NCI-H748 treated with DMSO at 0.1 percent for 48 hours (cell line): ENCODE measurements at regions not wholly inside any gene's neighbourhood (a gene's known extent, or its start where the extent isn't known, plus 50 kb on each side); places are given as distances from the start of the nearest gene placed in this dataset.
A peak's percentile ranks its signal among the peaks of the same experiment; 100 is the strongest.
"Not testable (repeated sequence)": the region's sequence is repeated elsewhere in the genome, so short reads cannot be mapped to it uniquely, and the experiment has no call there.

ENCODE experiments used
- DNase-seq: peaks from one replicate; lab custom pipeline; 2025; lab: John Stamatoyannopoulos, UW

DNA sequence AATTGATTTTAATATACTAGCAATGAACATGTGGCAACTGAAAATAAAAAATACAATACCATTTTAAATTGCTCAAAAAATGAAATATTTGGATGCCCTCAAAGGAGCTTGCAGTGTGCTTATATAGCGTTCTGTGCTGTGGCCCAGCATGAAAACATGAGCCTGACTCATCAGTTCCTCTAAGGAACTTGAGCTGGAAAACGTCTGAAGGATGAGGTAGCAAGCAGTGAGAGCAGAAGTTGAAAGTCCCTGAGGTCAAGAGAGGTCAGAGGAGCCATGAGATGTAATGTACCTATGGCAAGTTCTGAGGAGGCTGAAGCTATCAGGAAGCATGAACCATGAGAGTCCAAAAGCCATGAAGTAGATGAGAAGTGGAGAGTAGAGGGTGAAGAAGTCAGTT is 59.7 kb downstream of the HMGB3 start:
- no peak for DNase-seq

GRCh38 chrX:151066373-151066772 is 83.2 kb downstream of the HMGB3 start:
- DNase-seq, result not testable (repeated sequence)

- DNase-seq, result no peak
Observed at GRCh38 chrX:151073767-151074166, 90.6 kb downstream of the HMGB3 start.

DNA sequence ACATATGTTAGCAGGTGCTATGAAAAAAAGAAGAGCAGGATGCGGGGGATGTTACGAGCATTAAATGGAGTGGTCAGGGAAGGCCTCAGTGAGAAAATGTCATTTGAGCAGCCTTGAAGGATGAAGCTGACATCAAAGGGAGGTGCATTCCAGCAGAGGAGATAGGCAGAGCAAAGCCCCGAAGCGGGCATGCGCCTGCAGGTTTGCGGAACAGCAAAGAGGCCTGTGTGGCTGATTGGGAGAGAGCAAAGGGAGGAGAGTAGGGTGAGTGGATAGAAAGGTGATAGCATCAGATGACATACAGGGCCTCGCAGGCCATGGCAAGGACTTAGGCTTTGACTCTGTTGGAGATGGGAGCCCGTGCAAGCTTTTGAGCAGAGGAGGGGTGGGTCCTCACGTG is 95.4 kb upstream of the GPR50 start:
- DNase-seq, result no peak

GRCh38 chrX:151082077-151082948 is 94.1 kb upstream of the GPR50 start:
- peak; percentile 29 for DNase-seq

- no peak for DNase-seq
Observed at GRCh38 chrX:151084454-151084853, 91.9 kb upstream of the GPR50 start.

- no peak for DNase-seq
Observed at GRCh38 chrX:151085207-151085606, 91.2 kb upstream of the GPR50 start.

GRCh38 chrX:151088221-151088620 is 88.2 kb upstream of the GPR50 start:
- DNase-seq, result no peak

DNA sequence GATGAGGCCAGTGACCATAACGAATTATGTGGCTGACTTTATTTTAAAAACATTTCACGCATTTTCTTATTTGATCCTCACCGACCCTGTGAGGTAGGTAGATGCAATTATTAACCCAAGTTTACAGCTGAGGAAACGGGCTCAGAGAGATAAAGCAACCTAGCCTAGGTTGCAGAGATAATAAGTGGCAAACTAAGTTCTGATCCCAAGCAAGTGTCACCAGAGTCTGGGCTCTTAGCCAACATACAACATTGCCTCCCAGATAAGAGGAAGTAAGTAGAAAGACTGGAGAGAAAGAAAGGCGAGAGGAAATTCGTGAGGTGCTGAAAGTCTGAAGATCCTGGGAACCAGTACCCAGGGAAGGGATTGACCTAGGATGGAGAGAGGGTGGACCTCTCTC is 77.4 kb upstream of the GPR50 start:
- no peak for DNase-seq

DNA sequence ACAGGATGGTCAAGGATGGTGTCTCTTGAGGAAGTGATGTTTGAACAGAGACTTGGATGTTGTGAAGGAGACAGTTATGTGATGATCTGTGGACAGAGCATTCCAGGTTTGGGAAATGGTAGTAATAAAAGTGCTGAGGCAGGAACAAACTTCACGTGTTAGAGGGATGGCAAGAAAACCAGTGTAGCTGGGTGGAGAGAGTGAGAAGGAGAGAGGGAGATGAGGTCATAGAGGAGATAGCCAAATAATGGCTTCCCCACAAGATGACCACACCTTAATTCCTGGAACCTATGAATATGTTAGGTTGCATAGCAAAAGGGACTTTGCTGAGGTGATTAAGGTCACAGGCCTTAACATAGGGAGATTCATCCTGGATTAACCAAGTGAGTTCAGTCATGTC is 75.6 kb upstream of the GPR50 start:
- no peak for DNase-seq

DNA sequence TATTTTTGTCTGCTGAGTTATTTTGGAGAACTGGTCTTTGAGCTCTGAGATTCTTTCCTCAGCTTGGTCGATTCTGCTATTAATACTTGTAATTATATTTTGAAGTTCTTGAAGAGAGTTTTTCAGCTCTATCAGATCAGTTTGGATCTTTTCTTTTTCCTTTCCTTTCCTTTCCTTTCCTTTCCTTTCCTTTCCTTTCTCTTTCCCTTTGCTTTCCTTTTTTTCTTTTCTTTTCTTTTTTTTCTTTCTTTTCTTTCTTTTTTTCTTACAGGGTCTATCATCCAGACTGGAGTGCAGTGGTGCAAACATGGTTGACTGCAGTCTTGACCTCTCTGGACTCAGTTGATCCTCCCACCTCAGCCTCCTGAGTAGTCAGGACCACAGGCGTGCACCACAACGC is 63.2 kb upstream of the GPR50 start:
- not testable (repeated sequence) for DNase-seq
